ENCODE measurements at regions not wholly inside any gene's neighbourhood (a gene's known extent, or its start where the extent isn't known, plus 50 kb on each side); places are given as distances from the start of the nearest gene placed in this dataset.
"Not testable (repeated sequence)": the region's sequence is repeated elsewhere in the genome, so short reads cannot be mapped to it uniquely, and the experiment has no call there.

DNA sequence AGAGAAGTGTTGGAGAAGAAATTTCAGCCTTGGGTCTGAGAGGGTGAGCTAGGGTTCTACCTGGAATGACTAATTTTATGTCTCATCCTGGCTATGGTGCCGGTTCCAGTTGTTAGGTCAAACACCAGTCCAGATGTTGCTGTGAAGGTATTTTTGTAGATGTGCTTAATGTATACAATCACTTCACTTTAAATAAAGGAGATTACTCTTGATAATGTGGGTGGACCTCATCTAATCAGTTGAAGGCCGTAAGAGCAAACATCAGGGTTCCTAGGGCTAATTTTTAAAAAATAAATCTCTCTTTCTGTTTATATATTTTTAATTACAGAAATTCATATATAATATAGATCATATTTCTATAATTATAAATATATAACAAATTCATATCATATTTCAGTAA lies 90.5 kb upstream of the GDNF start:
- Histone ChIP-seq H2BK5ac (ENCODE audit: low read length) (no peak overlapping the region), H3K23ac (ENCODE audit: low read length) (no peak overlapping the region)
- WGBS (ENCODE audit: extremely low coverage, insufficient coverage, low lambda C conversion rate): no CpG with 5 or more reads among the region's 2 CpGs

GRCh38 chr5:37929791-37930190 lies 90.0 kb upstream of the GDNF start:
- no CpG with 5 or more reads among the region's 6 CpGs for WGBS (ENCODE audit: extremely low coverage, insufficient coverage, low lambda C conversion rate)
- Histone ChIP-seq H3K36me3 (ENCODE audit: control insufficient read depth, insufficient read depth, low read length) (no peaks in the 10 kb centered on the region), H3K4me2 (ENCODE audit: low read length) (no peak overlapping the region), H3K4me3 (ENCODE audit: low read length) (no peak overlapping the region), H2BK15ac (replicated peaks; ENCODE audit: low read depth) (no peak overlapping the region), H3K56ac (ENCODE audit: low read length) (no peak overlapping the region), H4K8ac (ENCODE audit: low read depth, low read length) (no peak overlapping the region), H3K4me1 (ENCODE audit: control insufficient read depth, low read depth, low read length) (no peaks in the 10 kb centered on the region), H3K79me1 (ENCODE audit: low read length) (no peaks in the 10 kb centered on the region), H3K23ac (ENCODE audit: low read length) (no peak overlapping the region), H3K4ac (ENCODE audit: low read depth, low read length) (no peak overlapping the region), H3K79me2 (ENCODE audit: control insufficient read depth, insufficient read depth, low read length) (no peaks in the 10 kb centered on the region), H3K18ac (ENCODE audit: low read length) (no peak overlapping the region), H3K27me3 (ENCODE audit: insufficient read depth, low read length, poor library complexity) (no peaks in the 10 kb centered on the region), H3K9ac (ENCODE audit: low read length) (no peak overlapping the region), H2AK5ac (ENCODE audit: low read length) (no peak overlapping the region), H2BK5ac (ENCODE audit: low read length) (no peak overlapping the region), H3K27ac (ENCODE audit: low read depth, low read length) (no peak overlapping the region), H4K5ac (ENCODE audit: low read length) (no peak overlapping the region), H2BK120ac (ENCODE audit: low read depth, low read length) (no peak overlapping the region)
- no peak for DNase-seq

More for the DNA sequence above, 90.5 kb upstream of the GDNF start:
- Histone ChIP-seq H2AK5ac (ENCODE audit: low read length) (no peak overlapping the region), H3K27me3 (ENCODE audit: insufficient read depth, low read length, poor library complexity) (no peaks in the 10 kb centered on the region), H4K8ac (ENCODE audit: low read depth, low read length) (no peak overlapping the region), H4K5ac (ENCODE audit: low read length) (no peak overlapping the region), H2BK120ac (ENCODE audit: low read depth, low read length) (no peak overlapping the region), H2BK15ac (replicated peaks; ENCODE audit: low read depth) (no peak overlapping the region), H3K18ac (ENCODE audit: low read length) (no peak overlapping the region), H3K4me2 (ENCODE audit: low read length) (no peak overlapping the region), H3K79me1 (ENCODE audit: low read length) (no peaks in the 10 kb centered on the region), H3K4ac (ENCODE audit: low read depth, low read length) (no peak overlapping the region), H3K36me3 (ENCODE audit: control insufficient read depth, insufficient read depth, low read length) (no peaks in the 10 kb centered on the region), H3K4me1 (ENCODE audit: control insufficient read depth, low read depth, low read length) (no peaks in the 10 kb centered on the region), H3K4me3 (ENCODE audit: low read length) (no peak overlapping the region), H3K27ac (ENCODE audit: low read depth, low read length) (no peak overlapping the region), H3K79me2 (ENCODE audit: control insufficient read depth, insufficient read depth, low read length) (no peaks in the 10 kb centered on the region), H3K9ac (ENCODE audit: low read length) (no peak overlapping the region), H3K56ac (ENCODE audit: low read length) (no peak overlapping the region)
- DNase-seq: no peak

GRCh38 chr5:37927753-37928152 lies 87.9 kb upstream of the GDNF start:
- not testable (repeated sequence) for H3K27ac ChIP-seq (ENCODE audit: low read depth, low read length); H3K9ac ChIP-seq (ENCODE audit: low read length); H2BK15ac ChIP-seq (replicated peaks; ENCODE audit: low read depth); H3K36me3 ChIP-seq (ENCODE audit: control insufficient read depth, insufficient read depth, low read length); H3K56ac ChIP-seq (ENCODE audit: low read length); H4K8ac ChIP-seq (ENCODE audit: low read depth, low read length); H3K18ac ChIP-seq (ENCODE audit: low read length); H3K27me3 ChIP-seq (ENCODE audit: insufficient read depth, low read length, poor library complexity); H2BK120ac ChIP-seq (ENCODE audit: low read depth, low read length); H3K23ac ChIP-seq (ENCODE audit: low read length); H2AK5ac ChIP-seq (ENCODE audit: low read length); H2BK5ac ChIP-seq (ENCODE audit: low read length); H3K4ac ChIP-seq (ENCODE audit: low read depth, low read length); H3K4me3 ChIP-seq (ENCODE audit: low read length); H3K79me2 ChIP-seq (ENCODE audit: control insufficient read depth, insufficient read depth, low read length); H3K4me2 ChIP-seq (ENCODE audit: low read length); H4K5ac ChIP-seq (ENCODE audit: low read length); DNase-seq; H3K79me1 ChIP-seq (ENCODE audit: low read length); H3K4me1 ChIP-seq (ENCODE audit: control insufficient read depth, low read depth, low read length)
- WGBS (ENCODE audit: extremely low coverage, insufficient coverage, low lambda C conversion rate): no CpG with 5 or more reads among the region's 4 CpGs

GRCh38 chr5:37926732-37927131 lies 86.9 kb upstream of the GDNF start:
- H3K18ac ChIP-seq (ENCODE audit: low read length): no peak overlapping the region
- no peak overlapping the region for H4K5ac ChIP-seq (ENCODE audit: low read length)
- no CpG with 5 or more reads among the region's 2 CpGs for WGBS (ENCODE audit: extremely low coverage, insufficient coverage, low lambda C conversion rate)

GRCh38 chr5:37921452-37921851 lies 81.6 kb upstream of the GDNF start:
- no peak overlapping the region for H4K5ac ChIP-seq (ENCODE audit: low read length)
- no peaks in the 10 kb centered on the region for H3K79me2 ChIP-seq (ENCODE audit: control insufficient read depth, insufficient read depth, low read length)
- WGBS (ENCODE audit: extremely low coverage, insufficient coverage, low lambda C conversion rate): no CpG with 5 or more reads among the region's 1 CpG
- no peak overlapping the region for H2BK120ac ChIP-seq (ENCODE audit: low read depth, low read length)
- no peak for DNase-seq
- no peak overlapping the region for H2AK5ac ChIP-seq (ENCODE audit: low read length)
- no peak overlapping the region for H3K27ac ChIP-seq (ENCODE audit: low read depth, low read length)
- no peaks in the 10 kb centered on the region for H3K27me3 ChIP-seq (ENCODE audit: insufficient read depth, low read length, poor library complexity)
- H3K79me1 ChIP-seq (ENCODE audit: low read length): no peaks in the 10 kb centered on the region
- H3K23ac ChIP-seq (ENCODE audit: low read length): no peak overlapping the region
- no peak overlapping the region for H3K4me3 ChIP-seq (ENCODE audit: low read length)
- no peaks in the 10 kb centered on the region for H3K4me1 ChIP-seq (ENCODE audit: control insufficient read depth, low read depth, low read length)
- H3K36me3 ChIP-seq (ENCODE audit: control insufficient read depth, insufficient read depth, low read length): no peaks in the 10 kb centered on the region
- H2BK5ac ChIP-seq (ENCODE audit: low read length): no peak overlapping the region
- no peak overlapping the region for H2BK15ac ChIP-seq (replicated peaks; ENCODE audit: low read depth)
- H3K4ac ChIP-seq (ENCODE audit: low read depth, low read length): no peak overlapping the region
- H3K4me2 ChIP-seq (ENCODE audit: low read length): no peak overlapping the region
- no peak overlapping the region for H3K56ac ChIP-seq (ENCODE audit: low read length)
- H3K18ac ChIP-seq (ENCODE audit: low read length): no peak overlapping the region
- H3K9ac ChIP-seq (ENCODE audit: low read length): no peak overlapping the region
- H4K8ac ChIP-seq (ENCODE audit: low read depth, low read length): no peak overlapping the region

More at GRCh38 chr5:37926732-37927131, 86.9 kb upstream of the GDNF start:
- Histone ChIP-seq H2BK15ac (replicated peaks; ENCODE audit: low read depth) (no peak overlapping the region), H3K56ac (ENCODE audit: low read length) (no peak overlapping the region), H3K4me2 (ENCODE audit: low read length) (no peak overlapping the region), H3K36me3 (ENCODE audit: control insufficient read depth, insufficient read depth, low read length) (no peaks in the 10 kb centered on the region), H3K4me3 (ENCODE audit: low read length) (no peak overlapping the region), H3K4me1 (ENCODE audit: control insufficient read depth, low read depth, low read length) (no peaks in the 10 kb centered on the region), H4K8ac (ENCODE audit: low read depth, low read length) (no peak overlapping the region), H2AK5ac (ENCODE audit: low read length) (no peak overlapping the region), H3K23ac (ENCODE audit: low read length) (no peak overlapping the region), H2BK5ac (ENCODE audit: low read length) (no peak overlapping the region), H3K27me3 (ENCODE audit: insufficient read depth, low read length, poor library complexity) (no peaks in the 10 kb centered on the region), H3K79me1 (ENCODE audit: low read length) (no peaks in the 10 kb centered on the region), H3K79me2 (ENCODE audit: control insufficient read depth, insufficient read depth, low read length) (no peaks in the 10 kb centered on the region), H3K27ac (ENCODE audit: low read depth, low read length) (no peak overlapping the region), H3K4ac (ENCODE audit: low read depth, low read length) (no peak overlapping the region), H3K9ac (ENCODE audit: low read length) (no peak overlapping the region), H2BK120ac (ENCODE audit: low read depth, low read length) (no peak overlapping the region)
- DNase-seq: no peak

DNA sequence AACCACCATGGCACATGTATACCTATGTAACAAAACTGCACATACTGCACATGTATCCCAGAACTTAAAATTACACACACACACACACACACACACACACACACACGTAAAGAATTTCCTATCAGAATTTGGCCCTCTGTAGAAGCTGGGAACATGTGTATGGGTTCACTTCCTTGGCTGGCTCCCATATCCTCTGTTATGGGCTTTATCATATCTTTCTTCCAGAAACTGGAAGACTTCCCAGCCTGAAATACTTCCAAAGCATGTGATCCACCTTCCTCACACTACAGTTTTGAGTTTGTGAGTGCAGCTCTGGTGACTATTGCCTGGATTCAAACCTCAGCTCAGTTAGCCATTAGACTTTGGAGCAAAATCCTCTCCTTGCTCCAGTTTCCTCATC lies 78.6 kb upstream of the GDNF start:
- Histone ChIP-seq H3K23ac (ENCODE audit: low read length) (no peak overlapping the region), H3K79me2 (ENCODE audit: control insufficient read depth, insufficient read depth, low read length) (no peaks in the 10 kb centered on the region), H3K4me3 (ENCODE audit: low read length) (no peak overlapping the region), H2BK15ac (replicated peaks; ENCODE audit: low read depth) (no peak overlapping the region), H2BK5ac (ENCODE audit: low read length) (no peak overlapping the region), H3K36me3 (ENCODE audit: control insufficient read depth, insufficient read depth, low read length) (no peaks in the 10 kb centered on the region), H3K4me1 (ENCODE audit: control insufficient read depth, low read depth, low read length) (no peaks in the 10 kb centered on the region), H2AK5ac (ENCODE audit: low read length) (no peak overlapping the region), H3K27ac (ENCODE audit: low read depth, low read length) (no peak overlapping the region), H3K9ac (ENCODE audit: low read length) (no peak overlapping the region), H3K56ac (ENCODE audit: low read length) (no peak overlapping the region), H2BK120ac (ENCODE audit: low read depth, low read length) (no peak overlapping the region), H3K27me3 (ENCODE audit: insufficient read depth, low read length, poor library complexity) (no peaks in the 10 kb centered on the region), H3K4me2 (ENCODE audit: low read length) (no peak overlapping the region), H4K5ac (ENCODE audit: low read length) (no peak overlapping the region), H3K18ac (ENCODE audit: low read length) (no peak overlapping the region), H4K8ac (ENCODE audit: low read depth, low read length) (no peak overlapping the region), H3K79me1 (ENCODE audit: low read length) (no peaks in the 10 kb centered on the region), H3K4ac (ENCODE audit: low read depth, low read length) (no peak overlapping the region)
- DNase-seq: no peak
- WGBS (ENCODE audit: extremely low coverage, insufficient coverage, low lambda C conversion rate): no CpG with 5 or more reads among the region's 1 CpG

Measured in mesendoderm (in vitro differentiated cells).